SW480 (cell line): ENCODE measurements at regions not wholly inside any gene's neighbourhood (a gene's known extent, or its start where the extent isn't known, plus 50 kb on each side); places are given as distances from the start of the nearest gene placed in this dataset.
"Not testable (repeated sequence)": the region's sequence is repeated elsewhere in the genome, so short reads cannot be mapped to it uniquely, and the experiment has no call there.

Source experiments
- DNase-seq: peaks from one replicate; pipeline ENCODE4 v3.0.0-alpha.2; 2016; ENCODE audit warnings: low spot score

DNA sequence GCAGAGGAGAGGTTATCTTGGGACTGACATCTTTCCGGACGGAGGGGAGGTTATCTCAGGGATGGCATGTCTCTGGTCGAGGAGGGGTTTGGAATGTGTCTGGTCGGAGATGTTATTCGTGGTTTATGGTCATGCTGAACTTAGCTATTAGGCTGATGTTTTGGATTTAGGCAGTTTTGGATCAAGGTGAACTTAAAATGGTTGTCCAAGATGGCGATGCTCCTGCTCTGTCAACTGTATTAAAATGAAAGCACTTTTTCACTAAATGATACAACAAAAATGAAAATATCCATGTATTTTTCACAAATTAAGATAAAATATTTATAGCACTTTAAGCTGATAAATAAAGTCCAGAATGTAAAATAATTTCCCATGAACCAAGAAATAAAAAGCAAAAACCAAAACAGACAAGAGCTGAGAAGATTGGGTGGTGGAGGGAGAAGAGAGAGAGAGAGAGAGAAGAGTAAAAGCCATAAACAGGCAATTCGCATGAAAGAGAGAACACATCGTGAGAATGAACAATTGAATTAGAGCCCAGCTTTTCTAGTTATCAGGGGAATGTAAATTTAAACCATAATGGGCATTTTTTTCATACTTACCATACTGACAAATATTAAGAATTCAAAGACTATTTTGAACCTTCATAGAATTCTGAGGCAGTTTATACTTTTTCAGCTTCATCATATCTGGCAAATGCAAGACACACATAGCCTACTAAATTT lies 2236.0 kb upstream of the AGA start:
- DNase-seq, result no peak

DNA sequence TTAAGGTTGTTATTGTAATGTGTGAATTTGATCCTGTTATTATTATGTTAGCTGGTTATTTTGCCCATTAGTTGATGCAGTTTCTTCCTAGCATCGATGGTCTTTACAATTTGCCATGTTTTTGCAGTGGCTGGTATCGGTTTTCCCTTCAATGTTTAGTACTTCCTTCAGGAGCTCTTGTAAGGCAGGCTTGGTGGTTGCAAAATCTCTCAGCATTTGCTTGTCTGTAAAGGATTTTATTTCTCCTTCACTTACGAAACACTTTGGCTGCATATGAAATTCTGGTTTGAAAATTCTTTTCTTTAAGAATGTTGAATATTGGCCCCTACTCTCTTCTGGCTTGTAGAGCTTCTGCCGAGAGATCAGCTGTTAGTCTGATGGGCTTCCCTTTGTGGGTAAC lies 2241.4 kb upstream of the AGA start:
- DNase-seq, result not testable (repeated sequence)

DNA sequence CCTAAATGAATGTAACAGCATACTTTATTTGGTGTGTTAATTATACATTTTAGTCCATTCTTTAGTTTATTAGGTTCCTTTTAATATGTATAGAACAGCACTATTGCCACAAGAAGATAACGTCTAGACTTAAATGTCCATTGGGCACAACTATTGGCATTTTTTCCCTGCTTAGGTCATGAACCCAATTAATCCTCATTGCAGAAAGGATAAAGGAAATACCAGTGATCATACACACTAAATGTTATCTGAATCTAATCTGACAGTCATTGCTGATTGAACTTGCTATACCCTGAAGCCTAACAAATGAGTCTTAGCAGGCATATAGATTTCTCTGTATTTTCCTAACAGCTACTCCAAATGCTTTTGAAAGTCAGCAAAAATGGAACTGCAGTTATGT lies 2250.0 kb upstream of the AGA start:
- no peak for DNase-seq

DNA sequence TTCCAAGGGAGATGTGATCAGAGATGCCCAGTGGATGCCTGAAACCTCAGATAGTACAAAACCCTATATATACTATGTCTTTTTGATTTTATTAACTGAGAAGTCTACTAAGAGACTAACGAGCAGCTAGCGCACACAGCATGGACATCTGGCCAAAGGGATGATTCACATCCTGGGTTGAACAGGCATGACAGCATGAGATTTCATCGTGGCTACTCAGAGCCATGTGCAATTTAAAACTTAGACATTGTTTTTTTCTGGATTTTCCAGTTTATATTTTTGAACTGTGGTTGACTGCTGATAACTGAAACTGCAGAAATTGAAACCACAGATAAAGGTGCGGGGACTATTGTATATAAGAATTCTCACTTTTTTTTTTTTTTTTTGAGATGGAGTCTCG lies 2252.9 kb upstream of the AGA start:
- DNase-seq, result no peak

DNA sequence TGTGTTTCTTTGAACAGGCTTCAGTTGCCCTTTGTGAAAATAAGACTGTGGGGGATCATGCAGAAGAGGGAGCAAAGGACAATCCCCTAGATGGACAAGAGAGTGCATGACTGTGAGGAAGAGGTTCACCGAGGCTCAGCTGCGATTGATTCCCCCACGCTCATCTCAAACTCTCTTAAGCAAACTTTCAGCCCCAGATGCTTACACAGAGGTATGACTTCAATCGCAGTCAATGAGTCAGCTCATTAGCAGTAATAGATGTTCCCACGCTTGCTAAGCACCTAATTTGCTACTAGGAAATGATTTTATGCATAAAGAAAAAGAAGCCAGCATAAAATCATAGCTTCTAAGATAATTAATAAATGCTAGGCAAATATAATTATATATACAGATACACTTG lies 2256.1 kb upstream of the AGA start:
- no peak for DNase-seq

DNA sequence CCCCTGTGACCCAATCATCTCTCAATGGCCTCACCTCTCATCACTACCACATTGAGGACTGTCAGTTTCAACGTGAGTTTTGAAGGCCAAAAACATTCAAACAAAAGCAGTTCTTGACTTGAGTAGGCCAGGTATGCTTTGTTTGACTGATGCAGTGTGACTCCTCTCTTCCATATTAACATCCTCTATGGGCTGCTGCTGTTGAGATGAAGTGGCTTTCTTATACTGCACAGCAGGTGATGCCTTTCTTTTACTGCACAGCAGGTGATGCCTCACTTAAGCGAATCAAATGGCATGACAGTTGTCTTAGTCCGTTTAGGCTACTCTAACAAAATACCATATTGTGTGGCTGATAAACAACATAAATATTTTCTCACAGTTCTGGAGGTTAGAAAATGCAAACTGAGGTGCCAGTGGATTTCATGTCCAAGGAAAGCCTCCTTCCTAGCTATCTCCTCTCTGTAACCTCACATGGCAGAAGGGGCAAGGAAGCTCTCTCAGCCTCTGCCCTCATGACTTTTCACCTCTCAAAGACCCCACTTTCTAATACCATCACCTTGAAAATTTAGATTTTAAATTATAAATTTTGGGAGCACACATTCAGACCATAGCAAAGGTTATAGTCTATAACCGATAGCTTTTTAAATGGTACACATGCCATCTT lies 2267.9 kb upstream of the AGA start:
- DNase-seq, result no peak

DNA sequence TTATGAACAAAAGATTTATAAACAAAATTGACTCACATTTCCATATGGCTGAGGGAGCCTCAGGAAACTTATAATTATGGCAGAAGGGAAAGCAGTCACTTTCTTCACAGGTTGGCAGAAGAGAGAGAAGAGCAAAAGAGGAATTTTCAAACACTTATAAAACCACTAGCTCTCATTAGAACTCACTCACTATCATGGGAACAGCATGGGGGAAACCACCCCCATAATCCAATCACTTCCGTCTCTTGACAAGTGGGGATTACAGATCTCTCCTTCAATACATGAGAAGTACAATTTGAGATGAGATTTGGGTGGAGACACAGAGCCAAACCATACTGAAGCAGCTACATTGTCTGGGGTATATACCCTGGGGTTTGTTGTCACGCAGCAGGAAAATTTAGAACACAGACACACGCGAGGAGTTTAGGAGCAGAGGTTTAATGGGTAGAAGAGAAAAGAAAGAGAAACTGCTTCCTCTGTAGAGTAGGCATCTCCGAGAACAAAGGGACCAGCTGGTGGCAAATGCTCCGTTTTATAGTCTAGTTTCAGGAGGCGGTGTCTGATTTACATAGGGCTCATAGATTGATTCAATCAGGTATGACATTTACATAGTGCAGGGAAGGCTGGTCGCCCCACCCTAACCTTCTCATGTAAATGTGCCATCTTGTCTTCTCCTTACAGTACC lies 2277.7 kb upstream of the AGA start:
- no peak for DNase-seq

DNA sequence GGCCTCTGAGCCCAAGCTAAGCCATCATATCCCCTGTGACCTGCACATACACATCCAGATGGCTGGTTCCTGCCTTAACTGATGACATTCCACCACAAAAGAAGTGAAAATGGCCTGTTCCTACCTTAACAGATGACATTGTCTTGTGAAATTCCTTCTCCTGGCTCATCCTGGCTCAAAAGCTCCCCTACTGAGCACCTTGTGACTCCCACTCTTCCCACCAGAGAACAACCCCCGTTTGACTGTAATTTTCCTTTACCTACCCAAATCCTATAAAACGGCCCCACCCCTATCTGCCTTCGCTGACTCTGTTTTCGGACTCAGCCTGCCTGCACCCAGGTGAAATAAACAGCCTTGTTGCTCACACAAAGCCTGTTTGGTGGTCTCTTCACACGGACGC lies 2284.3 kb upstream of the AGA start:
- not testable (repeated sequence) for DNase-seq

DNA sequence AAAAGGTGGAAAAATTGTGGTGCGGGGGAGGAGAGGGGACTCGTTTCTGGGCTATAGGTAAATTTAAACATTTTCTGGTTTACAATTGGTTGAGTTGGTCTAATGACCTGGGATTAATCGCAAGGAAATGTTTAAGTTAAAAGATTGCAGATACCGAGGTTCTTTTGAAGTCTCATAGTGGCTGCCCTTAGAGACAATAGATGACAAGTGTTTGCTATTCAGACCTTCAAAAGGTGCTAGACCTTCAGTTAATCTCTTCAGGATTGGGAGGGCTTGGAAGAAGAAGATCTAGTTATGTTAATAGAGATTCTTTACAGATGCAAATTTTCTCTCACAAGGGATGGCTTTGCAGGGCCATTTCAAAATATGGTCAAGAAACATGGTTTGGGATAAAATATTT lies 2286.1 kb upstream of the AGA start:
- no peak for DNase-seq

DNA sequence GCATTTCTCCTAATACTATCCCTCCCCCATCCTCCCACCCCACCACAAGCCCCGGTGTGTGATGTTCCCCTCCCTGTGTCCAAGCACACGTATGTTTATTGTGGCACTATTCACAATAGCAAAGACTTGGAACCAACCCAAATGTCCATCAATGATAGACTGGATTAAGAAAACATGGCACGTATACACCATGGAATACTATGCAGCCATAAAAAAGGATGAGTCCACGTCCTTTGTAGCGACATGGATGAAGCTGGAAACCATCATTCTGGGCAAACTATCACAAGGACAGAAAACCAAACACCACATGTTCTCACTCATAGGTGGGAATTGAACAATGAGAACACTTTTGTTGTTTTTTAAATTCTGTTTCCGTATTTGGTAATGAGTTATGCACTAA lies 2294.6 kb upstream of the AGA start:
- DNase-seq, result not testable (repeated sequence)

DNA sequence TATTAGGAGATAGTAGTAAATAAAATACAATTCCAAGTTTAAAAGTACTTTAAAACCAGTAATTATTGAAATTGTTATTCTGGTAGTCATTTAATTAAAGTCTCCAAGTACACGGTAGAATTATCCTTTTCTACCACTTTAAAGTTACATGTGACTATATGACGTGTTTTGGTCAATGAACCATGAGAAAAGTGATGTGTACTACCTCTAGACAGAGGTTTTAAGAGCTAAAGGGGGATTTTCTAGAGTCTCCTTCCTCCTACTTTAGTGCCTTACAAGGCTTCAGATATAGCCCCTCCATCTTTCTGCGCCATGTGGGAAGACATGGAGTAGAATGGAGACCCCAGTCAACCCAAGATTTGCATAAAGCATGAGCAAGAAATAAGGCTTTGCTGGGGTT lies 2296.6 kb upstream of the AGA start:
- DNase-seq, result no peak

DNA sequence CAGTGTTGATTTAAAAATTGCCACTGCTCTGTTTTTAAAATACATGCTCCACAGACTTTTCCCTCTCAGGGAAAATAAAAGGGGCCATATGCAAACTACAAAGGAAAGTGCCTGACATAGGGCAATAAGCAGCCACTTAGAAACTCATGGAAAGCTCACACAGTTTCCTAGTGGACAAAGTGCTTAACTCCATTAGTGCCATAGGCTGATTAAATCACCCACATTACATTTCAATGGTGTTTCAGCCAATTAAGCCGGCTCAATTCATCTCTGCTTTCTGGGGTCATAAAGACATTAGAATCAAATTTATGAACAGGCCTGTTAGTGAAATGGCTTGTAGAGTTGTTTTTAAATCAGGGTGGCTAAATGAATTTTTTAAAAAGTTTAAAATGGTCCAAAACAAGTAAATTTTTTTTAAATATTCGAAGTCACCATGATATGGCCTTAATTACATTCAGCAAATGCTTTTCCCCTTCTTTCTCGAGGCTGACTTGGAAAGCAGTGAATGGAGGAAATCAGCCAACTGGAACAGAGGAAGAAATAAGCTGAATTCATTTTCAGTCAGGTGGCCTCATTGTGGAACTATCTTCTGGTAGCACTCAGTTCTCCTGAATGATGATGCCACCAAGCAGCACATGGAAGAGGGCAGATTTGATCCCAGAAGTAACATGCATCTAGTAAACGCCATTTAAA lies 2305.1 kb upstream of the AGA start:
- no peak for DNase-seq

DNA sequence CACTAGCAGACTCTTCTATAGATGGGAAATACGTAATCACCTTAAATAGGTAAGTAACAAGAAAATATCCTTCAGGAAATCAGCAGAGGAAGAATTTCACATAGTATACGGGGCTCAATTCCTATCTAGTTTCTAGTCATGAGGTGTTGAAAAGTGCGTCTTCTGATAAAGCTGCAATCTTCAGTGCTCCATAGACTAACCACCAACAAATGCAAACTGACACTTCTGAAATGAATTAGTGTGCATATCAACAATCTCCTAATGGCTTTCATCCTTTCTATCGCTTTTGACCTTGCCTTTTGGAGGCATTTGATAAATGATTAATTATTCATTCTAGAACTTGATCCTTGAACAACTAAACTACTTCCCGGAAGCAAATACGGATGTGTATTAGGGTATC lies 2306.6 kb upstream of the AGA start:
- no peak for DNase-seq

DNA sequence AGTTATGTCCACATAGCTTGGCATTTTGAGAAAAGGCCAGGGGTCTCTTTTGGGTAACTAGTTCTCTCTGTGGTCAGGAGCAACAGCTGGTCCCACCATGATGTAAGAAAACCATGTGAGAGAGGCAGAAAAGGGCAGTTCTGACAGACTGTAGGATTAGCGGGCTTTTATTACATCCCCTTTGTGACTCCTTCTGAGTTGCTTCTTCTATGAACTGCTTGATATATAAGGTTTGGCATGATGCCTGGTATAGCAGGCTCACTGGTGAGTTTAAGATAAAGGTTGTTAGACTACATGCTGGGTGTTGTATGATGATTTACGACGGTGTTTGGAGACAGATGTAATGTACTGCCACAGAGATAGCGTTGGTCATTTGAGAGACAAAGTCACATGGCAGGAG lies 2308.1 kb upstream of the AGA start:
- no peak for DNase-seq

DNA sequence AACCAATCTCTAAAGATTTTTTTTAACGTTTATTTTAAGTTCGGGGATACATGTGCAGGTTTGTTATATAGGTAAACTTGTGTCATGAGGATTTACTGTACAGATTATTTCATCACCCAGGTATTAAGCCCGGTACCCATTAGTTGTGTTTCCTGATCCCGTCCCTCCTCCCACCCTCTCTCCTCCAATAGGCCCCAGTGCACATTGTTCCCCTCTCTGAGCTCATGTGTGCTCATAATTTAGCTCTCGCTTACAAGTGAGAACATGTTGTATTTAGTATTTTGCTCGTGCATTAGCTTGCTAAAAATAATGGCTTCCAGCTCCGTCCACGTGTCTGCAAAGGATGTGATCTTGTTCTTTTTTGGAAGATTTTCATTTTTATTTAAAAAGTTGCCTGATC lies 2309.4 kb upstream of the AGA start:
- DNase-seq, result no peak

DNA sequence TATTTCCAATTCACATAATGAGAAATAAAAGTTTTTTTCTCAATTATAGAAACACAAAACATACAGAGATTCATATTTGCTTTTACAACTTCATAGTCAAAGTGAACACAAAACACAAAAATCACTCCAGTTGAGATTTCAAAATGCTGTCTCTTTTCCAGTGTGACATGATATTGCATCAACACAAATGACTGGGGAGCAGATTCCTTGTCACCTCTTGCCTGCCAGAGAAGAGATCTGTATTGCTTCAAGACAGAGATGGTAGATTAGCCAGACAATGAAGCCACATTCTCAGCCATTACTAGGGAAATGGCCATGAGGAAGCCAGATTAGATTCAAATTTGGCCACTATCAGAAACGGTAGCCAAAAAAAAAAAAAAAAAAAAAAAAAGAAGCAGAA lies 2313.1 kb upstream of the AGA start:
- no peak for DNase-seq

DNA sequence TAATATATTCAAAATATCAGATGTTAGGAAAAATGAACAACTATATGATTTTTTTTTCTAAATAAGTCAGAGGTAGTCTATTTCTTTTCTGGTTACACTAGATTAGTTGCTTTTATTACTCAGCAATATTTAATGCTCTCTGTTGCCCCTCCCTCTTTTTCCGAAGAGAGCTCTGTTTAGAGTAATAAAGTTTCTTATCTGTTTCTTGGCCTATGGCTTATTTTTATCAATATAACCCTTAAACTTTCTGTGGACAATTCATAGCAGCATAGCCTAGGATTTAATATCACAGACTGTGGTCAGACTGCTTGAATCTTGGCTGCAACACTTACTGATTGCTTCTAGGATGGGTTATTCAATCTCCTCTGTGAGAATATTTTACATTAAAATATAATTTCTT lies 2315.4 kb upstream of the AGA start:
- no peak for DNase-seq

DNA sequence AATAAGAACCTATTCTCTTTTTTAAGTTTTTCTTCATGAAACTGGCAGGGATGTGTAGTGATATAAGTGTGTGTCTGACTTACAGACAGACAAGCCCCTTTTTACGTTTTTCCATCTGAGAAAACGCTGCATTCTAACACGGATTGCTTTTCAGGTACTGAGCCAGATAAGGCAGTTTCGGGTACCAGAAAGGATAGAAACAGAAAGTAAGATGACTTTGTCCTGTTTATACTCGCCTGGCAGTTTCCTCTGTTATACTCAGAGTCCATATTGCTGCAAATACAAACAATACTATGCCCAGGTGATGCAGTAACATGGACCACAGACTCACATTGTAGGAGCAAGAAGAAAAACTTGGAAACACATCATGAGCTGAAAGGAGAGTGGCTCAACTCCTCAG lies 2320.6 kb upstream of the AGA start:
- no peak for DNase-seq

DNA sequence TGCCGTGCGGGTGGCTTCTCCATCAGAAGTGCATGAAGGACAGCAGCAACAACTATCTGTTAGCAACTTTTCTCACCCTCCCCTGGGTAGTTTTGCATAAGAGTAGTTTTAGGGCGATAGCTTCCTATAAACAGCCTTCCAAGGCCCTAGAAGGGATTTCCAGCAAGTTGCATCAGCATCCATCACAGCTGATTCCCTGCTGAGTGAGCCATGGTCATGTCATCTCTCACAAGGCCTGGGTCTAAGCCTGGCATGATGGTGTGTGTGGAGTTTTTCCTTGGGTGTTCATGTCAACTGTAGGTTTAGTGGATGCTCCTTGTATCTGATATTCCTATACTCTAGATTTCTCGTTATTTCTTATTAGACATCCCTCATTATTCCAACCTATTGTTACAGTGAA lies 2324.7 kb upstream of the AGA start:
- DNase-seq, result no peak

DNA sequence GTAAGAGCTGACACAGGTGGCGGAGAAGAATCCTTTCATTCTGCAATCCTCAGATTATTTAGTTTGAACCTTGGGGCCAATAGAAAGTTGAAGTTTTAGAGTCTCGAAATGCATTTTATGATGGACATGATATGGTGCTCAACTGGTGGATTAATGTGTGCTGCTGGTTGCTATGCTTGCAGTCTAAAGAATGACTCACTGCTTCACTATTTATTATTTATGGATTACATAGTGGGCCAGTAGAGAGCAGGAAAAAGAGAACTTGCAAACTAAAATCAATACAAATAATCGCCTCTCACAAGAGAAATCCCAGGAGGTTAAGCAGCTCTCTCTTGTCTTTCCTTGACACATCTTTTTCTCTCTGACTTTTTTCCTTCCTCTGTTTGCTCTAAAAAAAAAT lies 2326.8 kb upstream of the AGA start:
- no peak for DNase-seq

DNA sequence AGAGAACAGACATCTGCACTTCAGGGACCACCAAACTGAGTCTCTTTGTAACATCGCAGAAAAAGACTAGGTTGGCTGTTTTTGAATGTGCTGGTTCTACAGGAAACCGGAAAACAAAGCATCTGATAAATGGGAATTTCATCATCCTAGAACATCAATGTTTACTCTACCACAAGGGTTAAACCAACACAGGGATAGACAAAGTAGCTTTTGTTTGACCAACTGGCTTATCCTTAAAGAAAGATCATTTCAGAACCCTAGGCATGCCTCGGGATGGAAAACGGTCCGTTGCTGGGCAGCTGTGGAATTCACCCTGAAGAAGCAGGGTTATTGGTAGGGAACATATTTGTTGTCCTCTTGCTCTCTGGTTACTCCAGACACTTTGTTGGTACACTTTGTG lies 2355.5 kb upstream of the AGA start:
- DNase-seq, result no peak

DNA sequence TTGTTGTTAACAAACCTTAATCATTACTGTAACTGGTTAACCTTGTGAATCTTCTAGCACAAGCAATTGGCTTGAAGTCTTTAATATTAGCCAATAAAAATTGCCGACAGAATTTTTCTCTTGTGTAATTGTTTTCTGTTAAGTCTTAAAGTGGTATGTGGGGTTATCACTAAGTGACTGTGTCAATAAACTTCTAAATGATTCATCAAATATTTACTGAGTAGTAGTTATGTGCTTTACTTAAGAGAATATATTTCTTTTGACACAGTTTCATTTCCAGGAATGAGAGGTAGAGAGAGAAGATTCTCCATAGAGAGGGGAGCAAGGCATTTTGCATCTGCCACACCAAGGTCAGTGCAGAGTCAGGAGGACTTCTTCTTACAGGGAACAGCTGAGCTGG lies 2361.6 kb upstream of the AGA start:
- no peak for DNase-seq

DNA sequence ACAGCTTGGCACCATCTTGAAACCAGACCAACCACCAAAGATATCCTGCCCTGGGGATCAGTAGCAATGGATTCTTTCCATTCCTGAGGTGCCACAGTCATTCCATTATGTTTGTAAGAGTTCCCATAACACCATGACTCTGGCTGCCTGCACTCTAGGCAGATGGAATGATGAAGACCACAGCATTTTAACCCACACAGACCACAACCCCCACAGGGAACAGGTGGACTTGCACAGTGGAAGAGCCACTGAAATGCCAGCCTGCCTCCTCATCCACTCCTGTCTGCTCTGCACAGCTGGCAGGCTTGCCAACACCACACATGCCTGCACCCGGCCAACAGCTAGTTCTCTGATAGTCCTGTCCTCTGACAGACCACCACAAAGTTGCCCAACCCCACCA lies 2362.2 kb upstream of the AGA start:
- no peak for DNase-seq
